ENCODE measurements at regions not wholly inside any gene's neighbourhood (a gene's known extent, or its start where the extent isn't known, plus 50 kb on each side); places are given as distances from the start of the nearest gene placed in this dataset.

DNA sequence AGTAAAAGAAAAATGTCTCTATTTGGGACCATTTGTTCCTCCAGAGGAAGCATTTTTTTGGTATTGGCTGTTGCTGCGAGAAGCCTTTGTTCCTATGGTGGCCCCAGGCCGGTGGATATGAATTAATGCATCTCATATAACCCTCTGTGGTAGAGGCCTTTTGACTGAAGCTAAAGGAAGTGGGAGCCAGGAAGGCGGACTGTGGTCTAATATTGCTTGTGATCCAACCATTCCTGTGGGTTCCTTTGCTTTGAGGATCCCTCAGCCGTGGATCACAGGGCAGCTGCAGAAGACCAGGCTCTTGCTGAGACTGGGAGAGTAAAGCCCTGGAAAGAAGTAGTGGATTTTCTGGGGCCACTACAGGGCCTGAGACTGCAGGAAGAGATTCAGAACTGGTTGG is 68.3 kb upstream of the NAV2 start:
- no peak for DNase-seq (ENCODE audit: low read depth in 1 of 2, low spot score in 1 of 2)
- no peak for TF ChIP-seq JUND (IDR thresholded peaks at IDR 0.05; ENCODE audit: low read depth)
- in situ Hi-C loops (cut with HindIII; ENCODE audit: low pct_unique_long_range_greater_than_20kb, low sequenced_read_pairs): no loop called here

DNA sequence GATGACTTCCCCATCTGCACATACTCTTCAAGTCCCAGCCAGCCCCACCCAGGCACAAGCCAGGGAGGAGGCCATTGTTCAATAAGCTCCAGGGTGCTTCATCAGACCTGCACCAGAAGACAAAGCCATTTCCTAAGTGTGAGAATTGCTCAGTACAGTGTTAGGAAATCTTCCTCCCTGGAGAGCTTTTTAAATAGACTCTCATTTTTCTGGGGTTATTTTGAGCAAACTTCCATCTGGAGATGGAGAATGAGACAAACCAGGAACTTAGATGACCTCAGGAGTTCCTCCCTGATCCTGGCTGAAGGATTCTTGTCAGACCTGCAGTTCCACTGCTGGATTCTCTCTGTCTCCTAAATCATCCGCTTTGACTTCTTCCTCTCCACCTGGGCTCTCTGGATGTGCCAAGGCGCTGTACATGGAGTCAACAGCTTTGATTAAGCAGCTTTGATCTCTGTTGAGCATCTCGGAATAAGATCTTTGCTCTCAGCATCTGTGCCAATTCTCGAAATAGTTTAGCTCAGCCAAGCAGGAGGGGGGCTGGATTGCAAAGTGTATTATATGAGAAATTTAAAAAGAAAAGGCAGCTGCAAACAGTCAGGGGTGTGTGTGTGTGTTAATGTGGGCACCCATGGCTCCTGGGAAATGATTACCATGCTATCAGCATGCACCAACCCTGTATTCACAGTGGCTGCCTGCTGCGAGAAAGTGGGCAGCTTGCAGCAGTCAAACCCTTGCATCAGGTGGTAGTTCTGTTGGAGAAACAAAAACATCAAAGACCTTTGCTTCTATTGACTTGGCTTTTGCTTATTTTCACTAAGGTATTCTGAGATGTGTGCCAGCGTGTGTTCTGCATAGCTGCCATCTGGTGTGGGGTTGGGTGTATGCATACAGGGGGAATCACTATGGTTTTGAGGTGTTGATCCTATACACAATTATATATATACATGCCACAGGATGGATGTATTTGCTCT is 70.2 kb upstream of the NAV2 start:
- DNase-seq (ENCODE audit: low read depth in 1 of 2, low spot score in 1 of 2): no peak
- no peak for TF ChIP-seq JUND (IDR thresholded peaks at IDR 0.05; ENCODE audit: low read depth)
- in situ Hi-C loops (cut with HindIII; ENCODE audit: low pct_unique_long_range_greater_than_20kb, low sequenced_read_pairs): no loop called here

DNA sequence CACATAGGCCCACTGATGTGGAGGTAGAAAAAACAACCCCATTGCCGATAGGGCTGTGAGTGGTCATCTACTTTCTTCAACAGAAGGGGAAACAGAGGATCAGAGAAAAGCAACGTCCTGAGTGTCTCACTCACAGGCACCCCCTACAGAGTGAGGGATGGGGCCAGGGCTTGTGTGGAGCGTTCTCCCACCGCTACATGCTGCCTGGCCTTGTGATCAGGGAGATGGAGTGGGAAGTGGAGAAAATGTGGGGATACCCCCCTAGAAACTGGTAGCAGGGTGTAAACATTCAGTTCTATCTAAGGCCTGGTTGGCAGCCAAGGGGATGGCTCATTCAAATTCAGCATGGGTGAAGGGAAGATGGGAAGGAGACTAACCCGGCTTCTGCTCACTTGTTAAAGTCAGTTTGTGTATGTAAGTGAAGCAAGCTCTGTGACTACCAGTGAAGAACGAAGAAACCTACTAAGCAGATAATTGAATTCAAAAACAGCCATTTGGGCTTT is 73.0 kb upstream of the NAV2 start:
- DNase-seq (ENCODE audit: low read depth in 1 of 2, low spot score in 1 of 2): no peak
- in situ Hi-C loops (cut with HindIII; ENCODE audit: low pct_unique_long_range_greater_than_20kb, low sequenced_read_pairs): no loop called here
- TF ChIP-seq JUND (IDR thresholded peaks at IDR 0.05; ENCODE audit: low read depth): no peak

DNA sequence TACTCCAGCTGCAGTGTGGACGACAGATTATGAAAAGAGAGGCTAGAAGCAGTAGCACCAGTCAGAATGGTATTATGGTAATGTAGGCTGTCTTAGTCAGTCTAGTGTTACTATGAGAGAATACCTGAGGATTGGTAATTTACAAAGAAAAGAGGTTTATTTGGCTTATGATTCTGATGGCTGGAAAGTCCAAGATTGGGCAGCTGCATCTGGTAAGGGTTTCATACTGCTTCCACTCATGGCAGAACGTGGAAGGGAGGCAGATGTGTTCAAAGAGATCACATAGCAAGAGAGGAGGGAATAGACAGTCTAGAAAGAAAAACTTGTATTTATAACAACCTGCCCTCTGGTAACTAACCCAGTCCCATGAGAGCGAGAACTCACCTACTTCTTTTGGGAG is 77.3 kb upstream of the NAV2 start:
- DNase-seq (ENCODE audit: low read depth in 1 of 2, low spot score in 1 of 2): no peak
- in situ Hi-C loops (cut with HindIII; ENCODE audit: low pct_unique_long_range_greater_than_20kb, low sequenced_read_pairs): no loop called here

DNA sequence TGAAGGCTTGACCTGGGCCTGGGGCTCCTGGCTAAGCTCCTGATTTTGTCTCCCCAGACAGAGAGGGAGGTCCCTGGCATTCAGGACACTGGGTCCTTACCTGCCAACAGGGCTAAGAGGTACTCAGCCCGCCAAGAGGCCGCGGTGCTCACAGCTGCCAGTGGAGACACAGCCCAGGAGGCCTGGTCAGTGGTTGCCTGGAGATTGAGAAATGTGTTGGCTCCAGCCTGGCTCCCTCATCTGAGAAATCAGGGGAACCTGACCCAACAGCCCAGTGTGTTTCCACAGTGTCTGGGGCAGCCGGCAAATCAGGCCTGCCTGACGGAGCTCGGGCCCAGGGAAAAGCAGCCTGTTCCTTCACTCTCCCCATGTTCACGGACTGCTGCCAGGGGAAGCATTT is 79.4 kb upstream of the NAV2 start:
- DNase-seq (ENCODE audit: low read depth in 1 of 2, low spot score in 1 of 2): no peak
- in situ Hi-C loops (cut with HindIII; ENCODE audit: low pct_unique_long_range_greater_than_20kb, low sequenced_read_pairs): no loop called here
- TF ChIP-seq JUND (IDR thresholded peaks at IDR 0.05; ENCODE audit: low read depth): no peak

More for the DNA sequence above, 77.3 kb upstream of the NAV2 start:
- TF ChIP-seq JUND (IDR thresholded peaks at IDR 0.05; ENCODE audit: low read depth): no peak

DNA sequence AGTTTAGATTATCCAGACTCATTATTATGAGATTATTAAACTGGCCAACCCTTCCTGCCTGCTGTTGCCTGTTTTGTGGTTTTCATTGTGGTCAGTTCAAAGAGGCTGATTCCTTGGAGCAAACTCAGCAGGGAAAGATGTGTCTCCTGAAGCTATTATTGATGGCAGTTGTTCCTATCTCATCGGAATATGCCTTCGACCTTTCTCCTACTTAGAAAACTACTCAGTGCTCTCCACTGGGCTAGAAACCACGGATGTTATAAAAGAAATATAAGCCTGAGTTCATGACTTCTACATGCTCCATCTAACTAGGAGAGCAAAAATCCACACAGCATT is 80.2 kb upstream of the NAV2 start:
- in situ Hi-C loops (cut with HindIII; ENCODE audit: low pct_unique_long_range_greater_than_20kb, low sequenced_read_pairs): no loop called here
- no peak for DNase-seq (ENCODE audit: low read depth in 1 of 2, low spot score in 1 of 2)
- TF ChIP-seq JUND (IDR thresholded peaks at IDR 0.05; ENCODE audit: low read depth): no peak

DNA sequence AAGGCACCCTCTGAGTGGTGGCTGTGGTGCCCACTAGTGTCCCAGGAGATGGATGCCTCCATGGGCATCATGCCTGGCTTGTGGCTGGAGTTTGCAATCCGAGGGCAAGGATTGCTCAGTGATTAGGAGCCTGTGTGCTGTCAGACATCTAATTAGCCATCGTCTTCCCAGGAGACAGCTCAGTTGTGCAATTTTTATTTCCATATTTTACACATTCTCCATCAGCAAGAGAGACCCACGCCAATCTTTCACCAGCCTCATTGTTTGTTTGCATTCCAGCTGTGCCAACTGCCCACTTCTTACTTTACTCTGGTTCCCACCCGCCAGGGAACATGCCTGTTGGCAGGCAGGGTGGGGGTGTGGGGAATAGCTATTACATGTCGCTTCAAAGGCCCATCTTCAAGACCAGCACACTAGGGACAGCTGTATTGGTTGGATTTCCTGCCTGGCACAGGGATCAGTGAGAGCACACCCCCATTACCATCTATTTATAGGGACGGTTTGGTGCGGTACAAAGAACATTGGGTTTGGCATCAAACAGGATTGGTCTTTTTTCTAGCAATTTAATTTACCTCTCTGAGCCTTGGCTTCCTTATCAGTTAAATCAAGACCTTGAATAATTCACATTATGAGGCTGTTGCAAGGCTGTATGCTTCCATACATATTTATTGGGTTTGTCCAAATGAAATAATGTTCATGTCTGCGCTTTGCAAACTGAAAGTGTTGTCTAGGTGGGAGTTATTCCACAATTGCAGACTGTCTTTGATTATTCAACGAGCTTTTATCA is 80.7 kb upstream of the NAV2 start:
- DNase-seq (ENCODE audit: low read depth in 1 of 2, low spot score in 1 of 2): no peak
- TF ChIP-seq JUND (IDR thresholded peaks at IDR 0.05; ENCODE audit: low read depth): no peak
- in situ Hi-C loops (cut with HindIII; ENCODE audit: low pct_unique_long_range_greater_than_20kb, low sequenced_read_pairs): no loop called here

DNA sequence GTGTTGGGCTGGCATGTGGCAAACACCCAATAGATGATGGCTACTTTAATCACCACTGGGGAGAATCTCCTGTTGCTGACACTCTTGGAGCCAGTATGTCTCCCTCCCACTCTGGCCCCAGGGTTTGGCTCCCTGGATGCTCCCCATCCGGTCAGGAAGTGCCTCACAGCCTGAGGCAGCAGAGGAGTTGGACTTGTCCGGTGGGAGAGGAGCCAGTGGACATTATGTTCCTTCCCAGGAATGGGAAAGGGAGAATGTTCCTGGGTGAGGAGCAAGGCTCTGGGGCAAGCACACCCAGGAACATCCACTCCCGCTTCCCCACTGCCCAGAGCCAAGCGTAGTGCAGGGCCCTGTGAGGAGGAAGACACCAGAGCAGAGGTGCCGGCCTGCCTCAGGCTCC is 84.6 kb upstream of the NAV2 start:
- in situ Hi-C loops (cut with HindIII; ENCODE audit: low pct_unique_long_range_greater_than_20kb, low sequenced_read_pairs): no loop called here
- no peak for TF ChIP-seq JUND (IDR thresholded peaks at IDR 0.05; ENCODE audit: low read depth)
- DNase-seq (ENCODE audit: low read depth in 1 of 2, low spot score in 1 of 2): no peak

DNA sequence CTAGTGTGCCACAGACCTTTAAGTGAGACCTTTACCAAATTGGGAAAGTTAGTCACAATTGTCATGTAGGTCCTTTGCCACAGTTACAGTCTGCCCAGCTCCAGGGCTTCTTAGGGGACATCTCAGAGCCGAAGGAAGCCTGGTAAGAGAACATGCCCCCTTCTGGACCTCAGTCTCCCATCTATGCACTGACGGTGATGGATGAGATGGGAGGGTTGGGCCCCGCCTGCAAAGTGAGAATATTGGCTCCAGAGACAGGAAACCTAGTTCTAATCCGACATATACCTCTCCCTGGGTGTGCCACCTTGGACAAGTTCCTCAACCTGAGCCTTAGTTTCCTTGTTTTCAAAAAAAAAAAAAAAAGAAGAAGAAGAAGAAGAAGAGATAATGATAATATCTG is 85.1 kb upstream of the NAV2 start:
- no peak for DNase-seq (ENCODE audit: low read depth in 1 of 2, low spot score in 1 of 2)
- in situ Hi-C loops (cut with HindIII; ENCODE audit: low pct_unique_long_range_greater_than_20kb, low sequenced_read_pairs): no loop called here
- TF ChIP-seq JUND (IDR thresholded peaks at IDR 0.05; ENCODE audit: low read depth): no peak

DNA sequence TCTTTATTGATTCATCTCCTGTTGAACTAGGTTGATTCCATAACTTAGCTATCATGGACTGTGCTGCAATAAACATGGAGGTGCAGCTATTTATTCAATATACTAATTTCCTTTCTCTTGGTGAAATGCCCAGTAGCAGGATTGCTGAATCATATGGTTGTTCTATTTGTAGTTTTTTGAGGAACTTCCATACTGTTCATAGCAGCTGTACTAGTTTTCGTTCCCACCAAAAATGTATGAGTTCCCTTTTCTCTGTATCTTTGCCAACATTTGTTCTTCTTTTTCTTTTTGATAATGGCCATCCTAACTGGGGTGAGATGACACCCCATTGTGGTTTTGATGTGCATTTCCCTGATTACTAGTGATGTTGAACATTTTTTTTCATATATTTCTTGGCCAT is 87.2 kb upstream of the NAV2 start:
- no peak for DNase-seq (ENCODE audit: low read depth in 1 of 2, low spot score in 1 of 2)
- in situ Hi-C loops (cut with HindIII; ENCODE audit: low pct_unique_long_range_greater_than_20kb, low sequenced_read_pairs): no loop called here
- no peak for TF ChIP-seq JUND (IDR thresholded peaks at IDR 0.05; ENCODE audit: low read depth)

DNA sequence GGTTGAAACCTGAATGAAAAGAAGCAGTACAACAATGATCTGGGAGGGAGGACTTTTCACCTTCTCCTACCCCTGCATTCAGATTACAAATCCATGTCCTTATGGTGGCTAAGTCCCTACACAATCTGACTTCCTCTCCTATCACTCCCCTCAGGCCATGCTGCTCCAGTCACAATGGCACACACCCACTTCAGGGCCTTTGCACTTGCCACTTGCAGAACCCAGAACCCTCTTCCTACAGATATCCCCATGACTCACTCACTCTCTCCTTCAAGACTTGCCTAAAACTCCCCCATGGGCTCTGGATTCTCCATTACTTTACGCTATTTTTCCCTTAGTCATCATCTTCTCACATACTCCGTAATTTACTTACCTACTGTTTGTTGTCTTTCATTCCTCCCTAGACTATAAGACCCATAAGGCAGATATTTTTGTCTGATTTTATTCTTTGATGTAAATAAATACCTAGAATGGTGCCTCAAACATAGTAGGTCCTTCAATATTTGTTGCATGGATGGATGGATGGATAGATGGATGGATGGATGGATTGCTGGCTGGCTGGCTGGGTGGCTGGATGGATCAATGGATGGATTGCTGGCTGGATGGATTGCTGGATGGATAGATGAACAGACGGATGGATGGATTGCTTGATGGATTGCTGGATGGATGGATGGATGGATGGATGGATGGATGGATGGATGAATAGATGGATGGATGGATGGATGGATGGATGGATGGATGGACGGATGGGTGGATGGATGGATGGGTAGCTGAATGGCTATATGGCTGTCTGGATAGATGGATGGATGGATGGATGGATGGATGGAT is 94.7 kb upstream of the NAV2 start:
- no peak for DNase-seq (ENCODE audit: low read depth in 1 of 2, low spot score in 1 of 2)
- no peak for TF ChIP-seq JUND (IDR thresholded peaks at IDR 0.05; ENCODE audit: low read depth)
- in situ Hi-C loops (cut with HindIII; ENCODE audit: low pct_unique_long_range_greater_than_20kb, low sequenced_read_pairs): no loop called here

Measured in T47D (cell line).